Astrocyte of the spinal cord (primary cell): ENCODE measurements at regions not wholly inside any gene's neighbourhood (a gene's known extent, or its start where the extent isn't known, plus 50 kb on each side); places are given as distances from the start of the nearest gene placed in this dataset.

Source experiments
- DNase-seq: peaks from one replicate; pipeline ENCODE4 v3.0.0; 2011; ENCODE audit warnings: low read depth, low spot score
- H3K4me3 ChIP-seq: 2 replicates; pipeline ENCODE4 v1.5.1; 2011; ENCODE audit warnings: low read depth, mild to moderate bottlenecking, low read length, moderate library complexity
- CTCF ChIP-seq: IDR thresholded peaks from 2 replicates; pipeline ENCODE4 v1.5.1; 2012; ENCODE audit warnings: low read depth, mild to moderate bottlenecking, low read length, inconsistent platforms
- in situ Hi-C: cut with HindIII; loops from 2 replicates; pipeline ENCODE4 v1.10.0; 2017; ENCODE audit warnings: low sequenced_read_pairs

GRCh38 chr6:164290101-164290500 is 875.6 kb downstream of the QKI start:
- TF ChIP-seq CTCF = no peak
- in situ Hi-C loops = no loop called here
- DNase-seq = no peak
- no peak overlapping the region for H3K4me3 ChIP-seq

- TF ChIP-seq CTCF = no peak
- in situ Hi-C loops = no loop called here
- peak; percentile 40 for DNase-seq
- H3K4me3 ChIP-seq = no peak overlapping the region
Measured at GRCh38 chr6:164286011-164286410, 871.5 kb downstream of the QKI start.

- no peak for TF ChIP-seq CTCF
- in situ Hi-C loops = no loop called here
- H3K4me3 ChIP-seq = no peak overlapping the region
- no peak for DNase-seq
Measured at GRCh38 chr6:164283574-164283973, 869.1 kb downstream of the QKI start.

- H3K4me3 ChIP-seq = no peak overlapping the region
- no peak for TF ChIP-seq CTCF
- no peak for DNase-seq
- in situ Hi-C loops = no loop called here
Measured at GRCh38 chr6:164276211-164276610, 861.7 kb downstream of the QKI start.

GRCh38 chr6:164275773-164276172 is 861.3 kb downstream of the QKI start:
- no peak overlapping the region for H3K4me3 ChIP-seq
- TF ChIP-seq CTCF = no peak
- no peak for DNase-seq
- in situ Hi-C loops = no loop called here

- in situ Hi-C loops = no loop called here
- H3K4me3 ChIP-seq = no peak overlapping the region
- TF ChIP-seq CTCF = no peak
- DNase-seq = no peak
Measured at GRCh38 chr6:164274493-164274892, 860.0 kb downstream of the QKI start.

GRCh38 chr6:164273491-164273890 is 859.0 kb downstream of the QKI start:
- TF ChIP-seq CTCF = no peak
- no peak overlapping the region for H3K4me3 ChIP-seq

More at GRCh38 chr6:164273491-164273890, 859.0 kb downstream of the QKI start:
- in situ Hi-C loops = no loop called here
- no peak for DNase-seq
